Calu3 (cell line): ENCODE measurements at regions not wholly inside any gene's neighbourhood (a gene's known extent, or its start where the extent isn't known, plus 50 kb on each side); places are given as distances from the start of the nearest gene placed in this dataset.

Experiments
- BruUV-seq: library from RNA; stranded (reverse); fragments of 400-500 nt; replicated peaks from 2 replicates; lab custom pipeline; 2021; lab: Mats Ljungman, UMichigan
- CTCF ChIA-PET: fragments of 300-600 bp; sonication (Branson Sonifier 250); formaldehyde crosslinking; loops from one replicate; lab custom pipeline; 2022; ENCODE audit warnings: antibody characterized with exemption; lab: Charles Lee
- DNase-seq: peaks from one replicate; pipeline ENCODE4 v3.0.0; 2022
- H3K27ac Mint-ChIP-seq: one replicate; pipeline ENCODE4 v1.8.0; 2022; ENCODE audit warnings: mixed read lengths; ENCODE audit not compliant: unreplicated experiment
- H3K27me3 Mint-ChIP-seq: one replicate; pipeline ENCODE4 v1.8.0; 2022; ENCODE audit warnings: mixed read lengths; ENCODE audit not compliant: unreplicated experiment
- H3K36me3 Mint-ChIP-seq: one replicate; pipeline ENCODE4 v1.8.0; 2022; ENCODE audit warnings: mild to moderate bottlenecking, moderate library complexity, mixed read lengths; ENCODE audit not compliant: insufficient read depth, unreplicated experiment
- H3K4me1 Mint-ChIP-seq: one replicate; pipeline ENCODE4 v1.8.0; 2022; ENCODE audit warnings: mild to moderate bottlenecking, low read depth, mixed read lengths; ENCODE audit not compliant: unreplicated experiment
- H3K4me3 Mint-ChIP-seq: one replicate; pipeline ENCODE4 v1.8.0; 2022; ENCODE audit warnings: mild to moderate bottlenecking, low read depth, moderate library complexity, mixed read lengths; ENCODE audit not compliant: unreplicated experiment
- H3K9me3 Mint-ChIP-seq: one replicate; pipeline ENCODE4 v1.8.0; 2022; ENCODE audit warnings: low read depth, mixed read lengths; ENCODE audit not compliant: unreplicated experiment
- CTCF ChIP-seq: fragments of 200-600 bp; IDR thresholded peaks from one replicate; pipeline ENCODE4 v1.8.0; 2022; ENCODE audit warnings: antibody characterized with exemption; ENCODE audit not compliant: unreplicated experiment
- intact Hi-C: fragments of 100-400 bp; cut with micrococcal nuclease; formaldehyde crosslinking; loops from one replicate; pipeline ENCODE4 v1.10.0; 2022; ENCODE audit not compliant: unreplicated experiment

- H3K27me3 Mint-ChIP-seq: no peaks in the 10 kb centered on the region
- H3K27ac Mint-ChIP-seq: no peak overlapping the region
- BruUV-seq: no TSS peak
- no peaks in the 10 kb centered on the region for H3K9me3 Mint-ChIP-seq
- TF ChIP-seq CTCF: no peak
- no peak for DNase-seq
- H3K4me1 Mint-ChIP-seq: peaks cover 8% of the 10 kb centered on the region
- CTCF ChIA-PET: no interaction called here
- H3K36me3 Mint-ChIP-seq: no peaks in the 10 kb centered on the region
- no peak overlapping the region for H3K4me3 Mint-ChIP-seq
- intact Hi-C loops: no loop called here
Measured at GRCh38 chr3:80014576-80014975, 246.8 kb upstream of the ROBO1 start.

- no peak for TF ChIP-seq CTCF
- DNase-seq: no peak
- no peaks in the 10 kb centered on the region for H3K36me3 Mint-ChIP-seq
- H3K27ac Mint-ChIP-seq: no peak overlapping the region
- intact Hi-C loops: no loop called here
- CTCF ChIA-PET: no interaction called here
- no peak overlapping the region for H3K4me3 Mint-ChIP-seq
- no peaks in the 10 kb centered on the region for H3K27me3 Mint-ChIP-seq
- no TSS peak for BruUV-seq
- H3K4me1 Mint-ChIP-seq: no peaks in the 10 kb centered on the region
- H3K9me3 Mint-ChIP-seq: no peaks in the 10 kb centered on the region
Measured at GRCh38 chr3:80010021-80010571, 242.3 kb upstream of the ROBO1 start.

- CTCF ChIA-PET: no interaction called here
- no peaks in the 10 kb centered on the region for H3K27me3 Mint-ChIP-seq
- BruUV-seq: no TSS peak
- H3K27ac Mint-ChIP-seq: no peak overlapping the region
- no peak for DNase-seq
- no peaks in the 10 kb centered on the region for H3K36me3 Mint-ChIP-seq
- no peaks in the 10 kb centered on the region for H3K4me1 Mint-ChIP-seq
- no peak for TF ChIP-seq CTCF
- no peaks in the 10 kb centered on the region for H3K9me3 Mint-ChIP-seq
- H3K4me3 Mint-ChIP-seq: no peak overlapping the region
- intact Hi-C loops: loop anchor here (10.0 kb wide), 2 partner anchors 133 to 483 kb away; no protein-coding TSS in a partner anchor
Measured at GRCh38 chr3:80007522-80007921, 239.7 kb upstream of the ROBO1 start.

GRCh38 chr3:80006315-80006714, 238.5 kb upstream of the ROBO1 start:
- Mint-ChIP-seq H3K4me3 (no peak overlapping the region), H3K27me3 (no peaks in the 10 kb centered on the region), H3K36me3 (no peaks in the 10 kb centered on the region), H3K27ac (no peak overlapping the region), H3K4me1 (no peaks in the 10 kb centered on the region), H3K9me3 (no peaks in the 10 kb centered on the region)
- DNase-seq: no peak
- intact Hi-C loops: loop anchor here (10.0 kb wide), 2 partner anchors 132 to 482 kb away; no protein-coding TSS in a partner anchor
- CTCF ChIA-PET: no interaction called here
- TF ChIP-seq CTCF: no peak
- BruUV-seq: no TSS peak
